ENCODE measurements at regions not wholly inside any gene's neighbourhood (a gene's known extent, or its start where the extent isn't known, plus 50 kb on each side); places are given as distances from the start of the nearest gene placed in this dataset.

DNA sequence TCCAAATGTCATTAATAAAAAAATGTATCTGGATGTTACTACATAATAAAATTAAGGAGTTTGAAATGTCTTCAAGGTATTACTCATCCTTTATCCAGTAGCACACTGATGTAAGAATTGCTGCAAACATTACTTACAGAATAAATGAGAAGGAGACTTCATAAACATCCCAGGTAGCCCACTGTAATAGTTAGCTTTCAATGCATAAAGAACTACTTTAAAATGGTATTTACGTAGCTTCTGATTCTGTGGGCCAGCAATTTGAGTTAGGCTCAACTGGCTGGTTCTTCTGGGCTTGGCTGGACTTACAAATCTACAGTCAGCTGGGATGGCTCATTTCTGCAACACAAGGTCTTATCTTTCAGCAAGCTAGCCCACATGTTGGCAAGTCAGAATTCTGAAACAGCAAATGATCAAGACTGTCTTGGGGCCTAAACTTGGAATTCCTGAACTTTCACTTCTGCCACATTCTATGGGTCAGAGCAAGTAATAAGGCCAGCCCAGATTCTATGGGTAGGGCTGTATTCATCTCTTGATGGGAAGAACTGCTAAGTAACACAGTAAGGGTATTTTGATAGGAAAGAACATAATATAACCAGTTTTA, 522.5 kb downstream of the IQCM start:
- H4K20me1 ChIP-seq (ENCODE audit: low read depth, low read length) = no peaks in the 10 kb centered on the region
- no peaks in the 10 kb centered on the region for H3K79me2 ChIP-seq (ENCODE audit: insufficient read depth, low read length)
- no peak overlapping the region for H3K9ac ChIP-seq (ENCODE audit: low read length)
- H3K4me2 ChIP-seq (ENCODE audit: low read depth, low read length, poor library complexity, severe bottlenecking) = no peak overlapping the region
- no peaks in the 10 kb centered on the region for H3K9me2 ChIP-seq (replicated peaks; ENCODE audit: insufficient read depth, low read length)
- H3F3A ChIP-seq (ENCODE audit: insufficient read depth) = no peaks in the 10 kb centered on the region
- no peaks in the 10 kb centered on the region for H3K27me3 ChIP-seq (ENCODE audit: low read length)
- H3K4me3 ChIP-seq (ENCODE audit: insufficient read depth, low read length, poor library complexity, severe bottlenecking) = no peak overlapping the region
- no peaks in the 10 kb centered on the region for H3K9me3 ChIP-seq (ENCODE audit: insufficient read depth, low read length)
- H3K27ac ChIP-seq (ENCODE audit: low read depth, low read length) = no peak overlapping the region
- TF ChIP-seq, protein P1, sequence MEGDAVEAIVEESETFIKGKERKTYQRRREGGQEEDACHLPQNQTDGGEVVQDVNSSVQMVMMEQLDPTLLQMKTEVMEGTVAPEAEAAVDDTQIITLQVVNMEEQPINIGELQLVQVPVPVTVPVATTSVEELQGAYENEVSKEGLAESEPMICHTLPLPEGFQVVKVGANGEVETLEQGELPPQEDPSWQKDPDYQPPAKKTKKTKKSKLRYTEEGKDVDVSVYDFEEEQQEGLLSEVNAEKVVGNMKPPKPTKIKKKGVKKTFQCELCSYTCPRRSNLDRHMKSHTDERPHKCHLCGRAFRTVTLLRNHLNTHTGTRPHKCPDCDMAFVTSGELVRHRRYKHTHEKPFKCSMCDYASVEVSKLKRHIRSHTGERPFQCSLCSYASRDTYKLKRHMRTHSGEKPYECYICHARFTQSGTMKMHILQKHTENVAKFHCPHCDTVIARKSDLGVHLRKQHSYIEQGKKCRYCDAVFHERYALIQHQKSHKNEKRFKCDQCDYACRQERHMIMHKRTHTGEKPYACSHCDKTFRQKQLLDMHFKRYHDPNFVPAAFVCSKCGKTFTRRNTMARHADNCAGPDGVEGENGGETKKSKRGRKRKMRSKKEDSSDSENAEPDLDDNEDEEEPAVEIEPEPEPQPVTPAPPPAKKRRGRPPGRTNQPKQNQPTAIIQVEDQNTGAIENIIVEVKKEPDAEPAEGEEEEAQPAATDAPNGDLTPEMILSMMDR (IDR thresholded peaks at IDR 0.05; ENCODE audit: insufficient read depth, low read length, poor library complexity, severe bottlenecking) = no peak
- no peak for TF ChIP-seq EZH2phosphoT487 (conservative IDR thresholded peaks at IDR 0.05; ENCODE audit: low read length)
- H2AFZ ChIP-seq (ENCODE audit: low read depth, low read length, severe bottlenecking) = no peak overlapping the region
- no peaks in the 10 kb centered on the region for H3K36me3 ChIP-seq (ENCODE audit: low read length)

DNA sequence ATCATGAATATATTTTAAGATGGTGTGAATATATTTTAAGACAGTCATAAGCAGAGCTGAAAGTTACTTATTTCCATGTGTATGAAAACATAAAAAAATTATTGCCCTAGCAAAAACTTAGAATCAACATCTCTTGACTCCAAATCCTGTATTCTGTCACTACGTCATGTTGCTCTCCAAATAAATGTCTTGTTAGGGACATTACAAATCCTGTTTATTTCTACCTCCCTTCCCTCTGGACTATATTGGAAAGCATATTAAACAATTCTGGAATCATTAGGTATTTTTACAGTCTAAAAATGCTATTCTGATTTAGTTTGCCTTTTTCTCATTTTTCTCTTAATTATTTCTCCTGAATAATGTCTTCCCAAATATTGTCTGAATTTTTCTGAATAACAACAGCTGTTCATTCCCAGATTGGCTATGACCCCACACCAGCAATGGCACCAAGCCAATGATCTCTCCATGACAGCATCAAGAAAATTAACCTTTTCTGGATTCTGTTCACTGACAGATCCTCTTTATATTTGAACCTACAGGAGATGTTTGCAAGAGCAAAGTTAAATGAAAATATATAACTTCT, 523.1 kb downstream of the IQCM start:
- H3K9ac ChIP-seq (ENCODE audit: low read length) = no peak overlapping the region
- H3K79me2 ChIP-seq (ENCODE audit: insufficient read depth, low read length) = no peaks in the 10 kb centered on the region
- H2AFZ ChIP-seq (ENCODE audit: low read depth, low read length, severe bottlenecking) = no peak overlapping the region
- H3K4me2 ChIP-seq (ENCODE audit: low read depth, low read length, poor library complexity, severe bottlenecking) = no peak overlapping the region
- H3F3A ChIP-seq (ENCODE audit: insufficient read depth) = no peaks in the 10 kb centered on the region
- H3K27ac ChIP-seq (ENCODE audit: low read depth, low read length) = no peak overlapping the region
- no peaks in the 10 kb centered on the region for H3K27me3 ChIP-seq (ENCODE audit: low read length)
- no peaks in the 10 kb centered on the region for H3K9me2 ChIP-seq (replicated peaks; ENCODE audit: insufficient read depth, low read length)
- no peak overlapping the region for H3K4me3 ChIP-seq (ENCODE audit: insufficient read depth, low read length, poor library complexity, severe bottlenecking)
- no peaks in the 10 kb centered on the region for H4K20me1 ChIP-seq (ENCODE audit: low read depth, low read length)
- TF ChIP-seq, protein P1 (IDR thresholded peaks at IDR 0.05; ENCODE audit: insufficient read depth, low read length, poor library complexity, severe bottlenecking) = no peak
- TF ChIP-seq EZH2phosphoT487 (conservative IDR thresholded peaks at IDR 0.05; ENCODE audit: low read length) = no peak
- H3K36me3 ChIP-seq (ENCODE audit: low read length) = no peaks in the 10 kb centered on the region
- H3K9me3 ChIP-seq (ENCODE audit: insufficient read depth, low read length) = no peaks in the 10 kb centered on the region

DNA sequence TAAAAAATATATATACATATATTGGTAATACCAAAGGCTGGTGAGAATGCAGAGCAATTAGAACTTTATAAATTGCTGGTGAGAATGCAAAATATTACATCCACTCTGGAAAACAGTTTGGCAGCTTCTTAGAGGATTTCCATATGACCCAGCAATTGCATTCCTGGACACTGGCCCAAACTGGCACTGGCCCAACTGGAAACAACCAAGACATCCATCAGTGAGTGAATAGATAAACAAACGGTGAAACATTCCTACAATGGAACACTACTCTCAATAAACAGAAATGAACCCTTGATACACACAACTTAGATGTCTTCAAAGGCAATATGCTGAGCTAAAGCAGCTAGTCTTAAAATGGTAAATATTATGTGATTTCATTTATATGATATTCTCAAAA, 524.2 kb downstream of the IQCM start:
- H3K4me2 ChIP-seq (ENCODE audit: low read depth, low read length, poor library complexity, severe bottlenecking) = no peak overlapping the region
- H4K20me1 ChIP-seq (ENCODE audit: low read depth, low read length) = no peaks in the 10 kb centered on the region
- no peak overlapping the region for H3K27ac ChIP-seq (ENCODE audit: low read depth, low read length)
- no peak overlapping the region for H2AFZ ChIP-seq (ENCODE audit: low read depth, low read length, severe bottlenecking)
- H3K36me3 ChIP-seq (ENCODE audit: low read length) = no peaks in the 10 kb centered on the region
- H3K27me3 ChIP-seq (ENCODE audit: low read length) = no peaks in the 10 kb centered on the region
- no peaks in the 10 kb centered on the region for H3K9me2 ChIP-seq (replicated peaks; ENCODE audit: insufficient read depth, low read length)
- H3K9me3 ChIP-seq (ENCODE audit: insufficient read depth, low read length) = no peaks in the 10 kb centered on the region
- no peak overlapping the region for H3K4me3 ChIP-seq (ENCODE audit: insufficient read depth, low read length, poor library complexity, severe bottlenecking)
- TF ChIP-seq, protein P1 (IDR thresholded peaks at IDR 0.05; ENCODE audit: insufficient read depth, low read length, poor library complexity, severe bottlenecking) = no peak
- no peak for TF ChIP-seq EZH2phosphoT487 (conservative IDR thresholded peaks at IDR 0.05; ENCODE audit: low read length)
- H3K79me2 ChIP-seq (ENCODE audit: insufficient read depth, low read length) = no peaks in the 10 kb centered on the region
- no peak overlapping the region for H3K9ac ChIP-seq (ENCODE audit: low read length)
- H3F3A ChIP-seq (ENCODE audit: insufficient read depth) = no peaks in the 10 kb centered on the region
